Stimulated activated CD8-positive, alpha-beta memory T cell treated with anti-CD3 and anti-CD28 coated beads, Interleukin-7, amount 100 ng/mL, for 24 hours (primary cell): ENCODE measurements at regions not wholly inside any gene's neighbourhood (a gene's known extent, or its start where the extent isn't known, plus 50 kb on each side); places are given as distances from the start of the nearest gene placed in this dataset.
"Not testable (repeated sequence)": the region's sequence is repeated elsewhere in the genome, so short reads cannot be mapped to it uniquely, and the experiment has no call there.

Experiments used
- DNase-seq: peaks from one replicate; pipeline ENCODE4 v3.0.0-alpha.2; 2020; ENCODE audit warnings: low read depth

DNA sequence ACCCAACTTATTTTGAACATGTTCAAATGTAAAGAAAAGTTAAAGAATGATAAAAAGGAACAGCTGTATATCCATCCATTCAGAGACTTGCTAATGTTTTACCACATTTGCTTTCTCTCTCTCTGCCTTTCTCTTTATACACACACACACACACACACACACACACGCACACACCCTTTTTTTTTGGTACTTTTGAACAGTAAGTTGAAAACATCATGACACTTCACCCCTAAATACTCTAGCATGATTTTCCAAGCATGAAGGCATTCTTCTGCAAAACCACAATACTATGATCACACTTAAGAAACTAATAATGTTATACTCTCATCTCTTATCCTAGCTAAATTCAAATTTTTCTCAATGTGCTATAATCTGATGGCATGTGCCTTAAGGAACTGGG lies 192.3 kb downstream of the UTRN start:
- no peak for DNase-seq

DNA sequence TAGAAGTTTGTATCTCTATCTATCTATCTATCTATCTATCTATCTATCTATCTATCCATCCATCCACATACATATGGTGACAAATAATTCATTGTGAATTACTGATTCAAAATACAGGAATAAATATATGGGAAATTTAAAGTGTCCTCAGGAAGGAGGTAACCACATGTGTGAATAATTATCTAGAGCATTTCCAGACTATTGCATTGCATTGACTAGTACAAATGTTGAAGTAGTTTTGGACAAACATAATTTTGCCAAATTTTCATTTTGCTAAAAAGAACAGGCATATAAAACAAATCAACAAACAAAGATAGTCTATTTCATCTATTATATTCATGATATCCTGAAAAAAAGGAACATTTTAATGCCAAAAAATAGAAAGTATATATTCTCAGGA lies 192.7 kb downstream of the UTRN start:
- no peak for DNase-seq

DNA sequence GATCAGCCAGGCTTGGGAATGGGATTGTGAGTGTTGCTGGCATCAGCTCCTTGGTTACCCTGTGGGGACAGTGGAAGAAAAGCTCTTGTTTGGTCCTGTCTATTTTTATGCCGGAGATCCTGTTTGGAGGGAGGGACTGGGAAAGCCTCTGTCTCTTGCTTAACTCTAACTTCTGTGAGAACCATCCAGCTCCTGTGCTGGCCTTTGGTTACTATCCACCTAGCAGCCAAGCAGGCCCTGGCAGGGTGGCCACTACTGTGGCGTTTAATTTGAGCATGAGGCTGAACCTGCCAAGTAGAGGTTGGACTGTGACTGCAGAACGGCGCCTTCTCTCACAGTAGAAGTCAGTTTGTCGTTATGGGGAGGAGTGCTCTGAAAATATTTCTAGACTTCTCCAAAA lies 193.3 kb downstream of the UTRN start:
- DNase-seq, result no peak

DNA sequence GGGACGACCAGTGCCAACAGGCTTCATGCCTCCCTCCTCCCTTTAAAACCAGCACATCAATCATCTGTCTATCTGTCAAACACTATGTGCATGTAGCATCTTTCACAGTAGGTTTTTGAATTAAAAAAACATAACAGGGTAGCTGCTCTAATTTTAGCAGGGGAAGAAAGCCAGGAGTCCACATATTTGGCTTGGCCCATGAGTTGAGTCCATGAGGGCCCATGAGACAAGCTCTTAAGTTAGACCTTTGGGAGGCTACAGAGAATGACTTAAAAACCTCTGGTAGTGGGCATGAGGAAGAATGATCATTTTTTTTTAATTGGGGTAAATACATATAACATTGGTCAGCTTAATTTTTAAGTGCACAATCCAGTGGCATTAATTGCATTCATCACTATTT lies 194.9 kb downstream of the UTRN start:
- no peak for DNase-seq

DNA sequence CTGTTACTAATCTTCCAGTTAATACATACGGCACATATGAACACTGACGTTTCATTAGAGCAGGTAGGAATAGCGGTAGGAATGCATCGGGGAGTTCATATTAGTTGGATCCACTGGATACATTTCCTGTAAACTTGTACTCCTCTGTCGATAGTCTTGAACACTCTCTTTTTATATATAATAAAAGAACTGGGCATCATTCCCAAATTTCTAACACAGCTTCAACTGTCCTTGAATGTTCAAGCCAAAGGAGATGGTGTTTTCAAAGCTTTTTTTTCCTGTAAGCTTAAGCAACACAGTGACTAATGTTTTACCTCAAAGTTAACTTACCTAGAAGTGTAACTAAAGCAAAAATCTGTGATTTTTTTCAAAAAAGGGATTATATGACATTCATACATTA lies 195.3 kb downstream of the UTRN start:
- DNase-seq, result no peak

DNA sequence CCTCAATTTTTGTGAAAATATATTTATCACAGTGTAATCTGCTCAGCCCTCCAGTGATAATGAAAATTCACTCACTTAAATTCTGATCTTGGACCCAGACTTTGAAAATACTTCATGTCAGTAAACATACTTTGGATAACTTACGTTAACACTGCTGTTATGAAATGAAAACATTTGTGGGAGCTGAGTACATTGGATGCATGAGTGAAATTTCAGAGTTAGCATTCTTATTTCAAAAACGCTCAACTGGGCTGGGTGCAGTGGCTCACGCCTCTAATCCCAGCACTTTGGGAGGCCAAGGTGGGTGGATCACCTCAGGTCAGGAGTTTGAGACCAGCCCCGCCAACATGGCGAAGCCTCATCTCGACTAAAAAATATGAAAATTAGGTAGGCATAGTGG lies 196.4 kb downstream of the UTRN start:
- no peak for DNase-seq

DNA sequence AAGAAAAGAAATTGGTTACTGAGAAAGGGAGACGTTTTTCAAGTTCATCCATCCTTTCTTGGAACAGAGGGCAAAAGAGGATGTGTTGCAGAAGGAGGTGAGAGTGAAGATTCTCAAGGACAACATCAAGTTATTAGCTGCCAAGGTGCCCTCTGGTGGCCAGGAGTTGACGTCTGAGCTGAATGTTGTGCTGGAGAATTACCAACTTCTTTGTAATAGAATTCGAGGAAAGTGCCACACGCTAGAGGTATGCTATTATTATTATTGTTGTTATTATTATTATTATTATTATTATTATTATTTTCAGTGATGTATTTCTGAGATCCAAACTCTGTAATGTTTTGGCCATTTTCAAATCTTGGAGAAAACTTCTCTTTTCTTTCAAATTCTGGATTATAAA lies 197.0 kb downstream of the UTRN start:
- DNase-seq, result peak; percentile 55

DNA sequence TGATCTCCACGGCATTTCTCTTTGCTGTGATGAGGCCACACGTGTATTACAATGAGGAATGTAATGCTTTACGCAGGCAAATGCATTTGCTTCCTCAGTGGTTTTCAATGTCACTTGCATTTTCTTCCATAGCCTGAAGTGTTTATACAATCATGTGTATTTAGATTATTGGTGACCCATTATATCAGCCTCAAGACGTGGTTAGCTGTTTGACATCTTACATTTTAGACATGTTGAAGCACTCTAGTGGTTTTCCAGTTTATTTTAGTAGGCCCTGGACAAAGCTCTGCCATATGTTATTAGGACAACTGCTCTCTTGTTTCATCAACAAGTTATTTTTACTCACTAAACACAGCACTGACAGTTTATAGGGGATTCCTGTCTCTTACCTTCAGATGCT lies 200.4 kb downstream of the UTRN start:
- DNase-seq, result no peak

DNA sequence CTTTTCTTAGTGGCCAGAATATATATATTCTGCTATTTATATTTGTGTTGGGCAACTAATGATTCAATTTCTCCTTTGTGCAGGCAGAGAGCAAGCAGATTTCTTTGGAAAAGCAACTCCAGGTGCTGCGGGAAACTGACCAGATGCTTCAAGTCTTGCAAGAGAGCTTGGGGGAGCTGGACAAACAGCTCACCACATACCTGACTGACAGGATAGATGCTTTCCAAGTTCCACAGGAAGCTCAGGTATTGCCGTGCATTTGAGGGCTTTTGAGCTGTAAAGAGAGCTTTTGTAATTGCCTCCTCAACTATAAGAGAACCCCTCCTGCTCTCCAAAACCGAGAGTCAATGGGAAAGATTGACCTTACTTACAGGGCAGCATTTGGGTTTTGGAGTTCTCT lies 203.5 kb downstream of the UTRN start:
- DNase-seq, result no peak

DNA sequence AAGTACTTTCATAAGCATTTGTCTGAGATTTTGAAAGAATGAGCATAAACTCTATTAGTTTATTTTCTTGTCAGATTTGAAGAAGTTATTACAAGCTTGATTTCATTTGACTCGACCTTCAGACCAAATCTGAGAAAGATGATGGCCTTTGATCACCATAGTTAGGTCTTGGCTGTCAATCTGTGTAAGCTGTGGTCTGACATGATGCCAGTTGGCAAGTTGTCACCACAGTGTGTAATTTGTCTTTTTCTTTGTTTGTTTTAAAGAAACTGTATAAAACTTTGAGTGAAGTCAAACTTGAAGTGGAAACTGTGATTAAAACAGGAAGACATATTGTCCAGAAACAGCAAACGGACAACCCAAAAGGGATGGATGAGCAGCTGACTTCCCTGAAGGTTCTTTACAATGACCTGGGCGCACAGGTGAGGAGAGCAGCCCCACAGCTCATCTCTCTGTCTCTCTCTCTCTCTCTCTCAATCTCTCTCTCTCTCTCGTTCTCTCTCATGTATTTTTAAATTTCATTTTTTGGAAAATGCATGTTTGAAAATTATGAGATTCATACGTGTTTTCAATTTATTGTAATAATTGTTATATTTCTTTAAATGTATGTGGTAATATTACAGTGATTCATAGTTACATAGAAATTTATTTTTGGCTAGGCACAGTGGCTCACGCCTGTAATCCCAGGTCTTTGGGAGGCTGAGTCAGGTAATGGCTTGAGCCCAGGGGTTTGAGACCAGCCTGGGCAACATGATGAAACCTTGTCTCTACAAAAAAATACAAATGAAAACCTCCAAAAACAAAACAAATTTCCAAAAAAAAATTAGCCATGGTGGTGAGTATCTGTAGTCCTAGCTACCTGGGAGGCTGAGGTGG lies 208.1 kb downstream of the UTRN start:
- no peak for DNase-seq

DNA sequence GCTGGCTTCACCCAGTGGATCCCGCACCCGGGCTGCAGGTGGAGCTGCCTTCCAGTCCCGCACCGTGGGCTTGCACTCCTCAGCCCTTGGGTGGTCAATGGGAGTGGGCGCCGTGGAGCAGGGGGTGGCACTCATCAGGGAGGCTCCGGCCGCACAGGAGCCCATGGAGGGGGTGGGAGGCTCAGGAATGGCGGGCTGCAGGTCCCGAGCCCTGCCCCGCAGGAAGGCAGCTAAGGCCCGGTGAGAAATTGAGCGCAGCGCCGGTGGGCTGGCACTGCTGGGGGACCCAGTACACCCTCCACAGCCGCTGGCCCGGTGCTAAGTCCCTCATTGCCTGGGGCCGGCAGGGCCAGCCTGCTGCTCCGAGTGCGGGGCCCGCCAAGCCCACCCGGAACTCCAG lies 209.9 kb downstream of the UTRN start:
- DNase-seq, result not testable (repeated sequence)

DNA sequence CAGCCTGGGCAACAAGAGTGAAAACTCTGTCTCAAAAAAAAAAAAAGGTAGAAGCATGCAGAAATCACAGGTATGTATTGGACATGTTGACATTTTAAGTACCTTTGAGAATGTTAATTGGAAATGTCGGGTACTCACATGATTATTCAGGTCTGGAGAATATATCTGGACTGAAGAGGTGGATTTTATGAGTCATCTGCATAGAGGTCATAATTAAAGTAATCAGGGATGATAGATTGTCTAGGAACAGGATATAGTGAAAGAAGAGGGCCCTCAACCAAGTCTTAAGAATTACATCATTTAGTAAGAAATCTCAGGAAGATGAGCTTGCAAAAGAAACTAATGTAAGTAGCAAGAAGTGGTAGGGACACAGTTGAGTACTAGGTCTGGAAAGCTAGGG lies 212.5 kb downstream of the UTRN start:
- DNase-seq, result no peak

DNA sequence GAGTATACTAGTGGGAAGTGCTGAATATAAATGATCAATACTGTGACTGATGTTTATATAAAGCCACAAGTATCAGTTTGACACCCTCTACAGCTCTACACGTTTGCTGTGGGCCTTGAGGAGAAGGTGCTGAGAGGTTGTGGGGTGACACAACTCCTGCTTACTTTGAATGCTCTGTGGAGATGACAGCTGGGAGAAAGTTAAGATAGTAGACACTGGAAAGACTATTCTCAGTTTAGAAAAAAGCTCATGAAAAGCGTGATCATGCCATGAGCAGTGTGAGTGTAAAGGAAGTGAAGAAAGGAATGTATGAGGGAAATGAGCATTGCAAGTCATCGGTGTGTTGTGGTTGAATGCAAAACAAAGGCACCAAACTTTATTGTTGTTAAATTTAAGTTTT lies 215.8 kb downstream of the UTRN start:
- DNase-seq, result no peak

DNA sequence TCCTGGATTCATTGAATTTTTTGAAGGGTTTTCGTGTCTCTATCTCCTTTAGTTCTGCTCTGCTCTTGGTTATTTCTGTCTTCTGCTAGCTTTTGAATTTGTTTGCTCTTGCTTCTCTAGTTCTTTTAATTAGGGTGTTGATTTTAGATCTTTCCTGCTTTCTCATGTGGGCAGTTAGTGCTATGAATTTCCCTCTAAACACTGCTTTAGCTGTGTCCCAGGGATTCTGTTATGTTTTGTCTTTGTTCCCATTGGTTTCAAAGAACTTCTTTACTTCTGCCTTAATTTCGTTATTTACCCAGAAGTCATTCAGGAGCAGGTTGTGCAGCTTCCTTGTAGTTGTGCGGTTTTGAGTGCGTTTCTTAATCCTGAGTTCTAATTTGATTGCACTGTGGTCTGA lies 220.1 kb downstream of the UTRN start:
- not testable (repeated sequence) for DNase-seq

DNA sequence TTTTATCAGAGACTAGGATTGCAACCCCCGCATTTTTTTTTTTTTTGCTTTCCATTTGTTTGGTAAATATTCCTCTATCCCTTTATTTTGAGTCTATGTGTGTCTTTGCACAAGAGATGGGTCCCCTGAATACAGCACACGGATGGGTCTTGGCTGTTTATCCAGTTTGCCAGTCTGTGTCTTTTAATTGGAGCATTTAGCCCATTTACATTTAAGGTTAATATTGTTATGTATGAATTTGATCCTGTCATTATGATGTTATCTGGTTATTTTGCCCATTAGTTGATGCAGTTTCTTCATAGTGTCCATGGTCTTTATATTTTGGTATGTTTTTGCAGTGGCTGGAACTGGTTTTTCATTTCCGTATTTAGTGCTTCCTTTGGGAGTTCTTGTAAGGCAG lies 220.9 kb downstream of the UTRN start:
- not testable (repeated sequence) for DNase-seq

DNA sequence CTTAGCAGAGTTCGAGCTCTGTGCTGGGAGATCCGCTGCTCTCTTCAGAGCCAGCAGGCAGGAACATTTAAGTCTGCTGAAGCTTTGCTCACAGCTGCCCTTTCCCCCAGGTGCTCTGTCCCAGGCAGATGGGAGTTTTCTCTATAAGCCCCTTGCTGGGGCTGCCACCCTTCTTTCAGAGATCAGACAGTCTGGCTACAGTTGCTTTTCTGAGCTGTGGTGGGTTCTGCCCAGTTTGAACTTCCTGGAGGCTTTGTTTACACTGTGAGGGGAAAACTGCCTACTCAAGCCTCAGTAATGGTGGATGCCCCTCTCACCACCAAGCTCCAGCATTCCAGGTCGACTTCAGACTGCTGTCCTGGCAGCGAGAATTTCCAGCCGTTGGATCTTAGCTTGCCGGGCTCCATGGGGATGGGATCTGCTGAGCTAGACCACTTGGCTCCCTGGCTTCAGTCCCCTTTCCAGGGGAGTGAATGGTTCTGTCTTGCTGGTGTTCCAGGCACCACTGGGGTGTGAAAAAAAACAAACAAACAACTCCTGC lies 222.7 kb downstream of the UTRN start:
- not testable (repeated sequence) for DNase-seq

DNA sequence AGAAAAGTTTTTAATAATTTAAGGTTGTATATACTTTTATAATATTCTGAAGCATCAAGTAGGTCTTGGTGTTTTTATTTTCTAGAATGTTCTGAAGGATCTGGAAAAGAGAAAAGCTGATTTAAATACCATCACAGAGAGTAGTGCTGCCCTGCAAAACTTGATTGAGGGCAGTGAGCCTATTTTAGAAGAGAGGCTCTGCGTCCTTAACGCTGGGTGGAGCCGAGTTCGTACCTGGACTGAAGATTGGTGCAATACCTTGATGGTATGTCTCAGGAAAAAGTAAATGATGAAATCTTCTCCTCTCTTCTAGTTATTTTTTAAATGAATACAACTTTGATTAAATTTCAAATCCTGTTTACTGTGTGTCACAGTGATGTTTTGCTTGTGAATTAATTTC lies 225.7 kb downstream of the UTRN start:
- DNase-seq, result no peak

DNA sequence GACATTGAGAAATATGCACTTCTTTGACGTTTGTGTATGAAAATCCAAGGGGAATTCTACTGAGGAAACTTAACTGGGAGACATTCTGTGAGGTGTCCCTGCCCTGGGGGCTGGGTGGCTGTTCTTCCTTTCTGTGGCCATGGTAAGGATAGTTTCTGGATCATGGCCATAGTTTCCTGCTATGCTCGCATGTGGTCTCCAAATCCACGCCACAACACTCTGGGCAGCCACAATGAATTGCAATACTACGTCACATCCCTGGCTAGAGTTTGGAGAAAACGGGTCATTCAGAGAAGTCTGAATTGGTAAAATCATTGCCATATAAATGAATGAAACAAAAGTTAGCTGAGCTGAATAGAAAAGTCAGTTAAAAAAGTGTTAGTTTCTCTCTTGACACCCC lies 230.6 kb downstream of the UTRN start:
- no peak for DNase-seq

DNA sequence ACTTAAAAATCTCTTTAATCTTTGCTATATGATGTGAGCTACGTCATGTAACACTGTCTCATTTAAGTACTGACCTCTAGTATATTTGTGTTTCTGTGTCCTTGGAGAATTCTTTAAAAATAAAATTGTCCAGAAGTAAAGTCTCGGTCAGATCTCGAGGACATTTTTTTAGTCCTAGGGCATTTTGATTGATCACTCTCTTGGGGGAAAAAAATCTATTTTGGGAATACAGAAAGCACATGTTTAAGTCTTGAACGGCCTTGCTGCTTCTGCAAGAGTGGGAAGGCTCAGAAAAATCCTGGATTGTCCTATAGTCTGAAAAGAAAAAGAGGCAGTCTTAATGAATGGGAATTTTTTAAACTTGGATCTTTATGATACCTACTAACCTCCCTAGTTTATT lies 234.3 kb downstream of the UTRN start:
- DNase-seq, result no peak

DNA sequence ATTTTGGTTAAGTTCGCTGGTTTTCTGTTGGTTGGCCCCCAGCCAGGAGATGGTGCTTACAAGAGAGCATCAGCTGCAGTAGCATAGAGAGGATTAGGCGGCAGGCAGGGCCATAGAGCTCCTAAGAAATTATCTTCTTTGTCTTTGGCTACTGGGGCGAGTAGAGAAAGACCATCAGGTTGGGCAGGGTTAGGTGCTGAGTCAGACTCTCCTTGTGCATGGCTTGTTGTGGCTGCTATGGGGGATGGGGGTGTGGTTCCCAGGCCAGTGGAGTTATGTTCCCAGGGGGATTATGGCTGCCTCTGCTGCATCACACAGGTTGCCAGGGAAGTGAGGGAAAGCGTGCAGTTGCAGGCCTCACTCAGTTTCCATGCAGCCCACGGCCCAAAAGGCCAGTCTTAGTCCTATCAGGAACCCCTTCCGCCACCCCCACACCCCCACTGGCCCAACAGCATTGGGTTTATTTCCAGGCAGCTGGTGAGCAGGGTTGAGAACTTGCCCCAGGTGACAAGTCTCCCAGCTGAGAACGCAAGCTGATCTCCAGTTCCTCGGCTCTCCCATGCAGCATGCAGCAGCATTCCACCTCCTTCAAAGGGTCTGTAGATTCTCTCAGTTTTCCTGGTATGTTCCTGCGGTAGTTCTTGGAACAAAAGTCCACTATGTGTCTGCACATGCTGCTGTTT lies 243.7 kb downstream of the UTRN start:
- DNase-seq, result no peak

DNA sequence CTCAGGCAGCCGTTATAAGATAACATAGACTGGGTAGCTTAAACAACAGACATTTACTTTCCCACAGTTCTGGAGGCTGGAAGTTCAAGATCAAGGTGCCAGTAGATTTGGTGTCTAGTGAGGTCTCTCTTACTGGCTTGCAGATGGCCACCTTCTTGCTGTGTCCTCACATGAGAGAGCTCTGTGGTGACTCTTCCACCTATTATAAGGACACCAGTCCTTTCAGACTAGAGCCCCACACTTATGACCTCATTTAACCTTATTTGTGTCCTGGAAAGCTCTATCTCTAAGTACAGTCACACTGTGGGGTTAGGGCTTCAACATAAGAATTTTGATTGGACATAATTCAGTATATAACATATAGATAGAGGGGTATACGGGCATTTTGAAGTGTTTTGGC lies 245.0 kb downstream of the UTRN start:
- DNase-seq, result no peak

DNA sequence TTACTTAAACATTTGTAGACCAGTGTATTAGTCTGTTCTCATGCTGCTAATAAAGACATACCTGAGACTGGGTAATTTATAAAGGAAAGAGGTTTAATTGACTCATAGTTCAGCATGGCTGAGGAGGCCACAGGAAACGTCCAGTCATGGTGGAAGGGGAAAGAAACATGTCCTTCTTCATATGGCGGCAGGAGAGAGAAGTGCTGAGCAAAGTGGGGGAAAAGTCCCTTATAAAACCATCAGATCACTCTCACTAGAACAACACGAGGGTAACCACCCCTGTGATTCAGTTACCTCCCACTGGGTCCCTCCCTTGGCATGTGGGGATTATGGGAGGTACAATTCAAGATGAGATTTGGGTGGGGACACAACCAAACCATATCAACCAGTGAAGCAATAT lies 247.1 kb downstream of the UTRN start:
- not testable (repeated sequence) for DNase-seq

DNA sequence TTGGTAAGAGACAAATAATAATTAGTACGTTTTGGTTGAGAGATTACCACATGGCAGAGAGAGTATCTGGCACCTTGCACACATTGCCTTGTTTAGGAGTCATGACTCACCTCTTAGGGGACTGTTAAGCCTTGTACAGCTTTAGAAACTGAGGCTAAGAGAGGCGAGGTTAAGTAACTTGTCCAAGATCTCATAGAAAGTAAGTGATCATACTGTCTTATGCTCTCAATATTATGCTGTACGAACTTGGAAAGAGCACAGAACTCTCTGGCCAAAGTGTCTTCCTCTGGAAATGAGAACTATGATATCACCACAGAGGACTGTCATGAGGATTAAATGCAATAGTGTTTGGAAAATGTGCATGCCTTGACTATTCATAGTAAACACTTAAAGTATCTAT lies 249.0 kb downstream of the UTRN start:
- no peak for DNase-seq
